Immature natural killer cell (primary cell): ENCODE measurements at regions not wholly inside any gene's neighbourhood (a gene's known extent, or its start where the extent isn't known, plus 50 kb on each side); places are given as distances from the start of the nearest gene placed in this dataset.

ENCODE experiments used
- DNase-seq, 3 donors: peaks; one replicate each; pipeline ENCODE4 v3.0.0; 2022; ENCODE audit warnings: mixed read lengths in 1 of 3
- H3K27ac Mint-ChIP-seq, 6 donors: one replicate each; pipeline ENCODE4 v1.8.0; 2020; ENCODE audit warnings: mixed read lengths in 6 of 6, mild to moderate bottlenecking in 5 of 6, inconsistent platforms in 4 of 6, moderate library complexity in 3 of 6
- H3K27me3 Mint-ChIP-seq, 3 donors: one replicate each; pipeline ENCODE4 v1.8.0; 2020 to 2021; ENCODE audit warnings: low read depth in 3 of 3, mild to moderate bottlenecking in 3 of 3, mixed read lengths in 3 of 3, moderate library complexity in 3 of 3, inconsistent platforms in 1 of 3
- H3K36me3 Mint-ChIP-seq, 3 donors: one replicate each; pipeline ENCODE4 v1.8.0; 2020; ENCODE audit warnings: mixed read lengths in 3 of 3, inconsistent platforms in 2 of 3, mild to moderate bottlenecking in 2 of 3
- H3K4me1 Mint-ChIP-seq, 2 donors: one replicate each; pipeline ENCODE4 v1.8.0; 2020; ENCODE audit warnings: inconsistent platforms in 2 of 2, mild to moderate bottlenecking in 2 of 2, mixed read lengths in 2 of 2, moderate library complexity in 1 of 2
- H3K4me3 Mint-ChIP-seq, 5 donors: one replicate each; pipeline ENCODE4 v1.8.0; 2020; ENCODE audit warnings: mild to moderate bottlenecking in 5 of 5, mixed read lengths in 5 of 5, inconsistent platforms in 3 of 5, moderate library complexity in 3 of 5
- H3K9me3 Mint-ChIP-seq, 6 donors: one replicate each; pipeline ENCODE4 v1.8.0; 2020; ENCODE audit warnings: mild to moderate bottlenecking in 6 of 6, mixed read lengths in 6 of 6, inconsistent platforms in 4 of 6, moderate library complexity in 3 of 6

DNA sequence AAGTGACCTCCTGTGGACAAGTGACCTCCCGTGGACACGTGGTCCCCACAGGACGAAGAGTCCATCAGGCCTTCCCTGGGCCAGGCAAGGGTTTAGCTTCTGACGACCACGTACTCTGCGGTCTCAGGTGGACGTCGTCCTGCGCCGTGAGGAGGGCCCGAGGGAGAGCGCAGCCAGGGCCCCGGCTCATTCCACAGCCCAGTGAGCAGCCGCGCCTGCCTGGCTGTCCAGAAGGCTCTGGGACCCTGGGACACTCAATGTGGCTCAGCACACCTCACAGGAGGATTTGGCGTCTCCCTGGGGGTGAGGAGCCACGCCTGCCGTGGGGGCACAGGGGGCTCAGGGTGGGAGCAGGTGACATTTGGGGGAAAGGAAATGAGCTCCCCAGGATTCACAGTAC is 64.4 kb upstream of the CFAP46 start:
- H3K27me3 Mint-ChIP-seq: peaks cover 0 to 2% (median 2%) of the 10 kb centered on the region in 3 donors
- no peaks in the 10 kb centered on the region for H3K36me3 Mint-ChIP-seq
- DNase-seq: no peak
- H3K27ac Mint-ChIP-seq: no peak overlapping the region
- H3K4me3 Mint-ChIP-seq: no peak overlapping the region
- H3K9me3 Mint-ChIP-seq: no peaks in the 10 kb centered on the region
- no peaks in the 10 kb centered on the region for H3K4me1 Mint-ChIP-seq

DNA sequence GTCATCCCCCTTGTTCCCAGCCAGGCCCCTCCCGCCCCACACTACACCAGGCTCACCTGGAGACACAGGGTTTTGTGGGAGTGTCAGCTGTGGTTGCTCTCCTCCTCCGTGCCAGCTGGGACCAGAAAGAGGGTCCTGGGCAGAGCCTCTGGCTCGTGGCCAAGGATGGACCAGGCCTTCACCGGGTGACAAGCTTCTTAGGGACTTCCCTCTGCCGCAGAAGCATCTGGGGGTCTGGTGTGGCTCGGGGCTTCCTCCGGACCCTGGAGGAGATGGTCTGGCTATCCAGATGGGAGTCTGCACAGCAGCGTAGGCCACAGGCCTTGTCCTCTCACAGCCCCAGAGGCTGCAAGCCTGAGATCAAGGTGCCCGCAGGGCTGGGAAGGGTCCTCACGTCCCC is 63.8 kb upstream of the CFAP46 start:
- Mint-ChIP-seq H3K27ac (no peak overlapping the region), H3K27me3 (peaks cover 2 to 4% (median 3%) of the 10 kb centered on the region in 3 donors)

DNA sequence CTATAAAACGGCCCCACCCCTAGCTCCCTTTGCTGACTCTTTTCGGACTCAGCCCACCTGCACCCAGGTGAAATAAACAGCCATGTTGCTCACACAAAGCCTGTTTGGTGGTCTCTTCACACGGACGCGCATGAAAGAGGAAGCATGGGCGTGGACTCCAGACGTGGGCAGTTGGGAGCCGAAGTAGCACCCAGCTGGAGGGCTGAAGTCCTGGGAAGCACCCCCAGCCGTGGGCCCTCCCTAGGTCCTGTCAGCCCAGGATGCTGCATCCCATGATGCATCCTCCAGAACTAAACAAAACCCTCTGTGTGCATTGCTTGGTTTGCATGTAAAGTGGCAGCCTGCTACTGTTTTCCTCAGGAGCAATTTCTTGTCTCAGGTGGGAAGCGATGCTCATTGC is 62.1 kb upstream of the CFAP46 start:
- Mint-ChIP-seq H3K4me3 (no peak overlapping the region), H3K27ac (no peak overlapping the region), H3K4me1 (no peaks in the 10 kb centered on the region), H3K27me3 (peaks cover 2 to 8% (median 3%) of the 10 kb centered on the region in 3 donors), H3K36me3 (no peaks in the 10 kb centered on the region), H3K9me3 (no peaks in the 10 kb centered on the region)
- DNase-seq: no peak

More for the DNA sequence above, 63.8 kb upstream of the CFAP46 start:
- Mint-ChIP-seq H3K9me3 (no peaks in the 10 kb centered on the region), H3K4me3 (no peak overlapping the region), H3K36me3 (no peaks in the 10 kb centered on the region), H3K4me1 (no peaks in the 10 kb centered on the region)
- no peak for DNase-seq

DNA sequence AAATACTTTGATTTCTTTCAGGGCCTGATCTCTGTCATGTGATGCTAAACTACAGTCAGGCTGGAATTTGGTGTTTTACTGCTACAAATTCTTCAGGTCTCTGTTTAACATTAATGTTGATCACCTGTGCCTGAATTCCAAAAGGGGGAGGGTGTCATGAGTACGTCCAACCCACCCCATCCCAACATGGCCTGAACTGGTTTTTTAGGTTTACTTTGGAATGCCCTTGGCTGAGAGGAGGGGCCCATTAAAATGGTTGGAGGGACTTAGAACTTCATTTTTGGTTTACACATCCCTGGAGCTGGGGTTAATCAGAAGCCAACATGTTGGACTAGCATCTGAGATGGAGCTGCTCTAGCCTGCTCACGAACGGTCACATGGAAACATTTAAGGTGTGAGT is 60.8 kb upstream of the CFAP46 start:
- Mint-ChIP-seq H3K4me1 (no peaks in the 10 kb centered on the region), H3K27ac (no peak overlapping the region), H3K9me3 (no peaks in the 10 kb centered on the region), H3K27me3 (peaks cover 2 to 8% (median 3%) of the 10 kb centered on the region in 3 donors), H3K4me3 (no peak overlapping the region), H3K36me3 (no peaks in the 10 kb centered on the region)
- no peak for DNase-seq

DNA sequence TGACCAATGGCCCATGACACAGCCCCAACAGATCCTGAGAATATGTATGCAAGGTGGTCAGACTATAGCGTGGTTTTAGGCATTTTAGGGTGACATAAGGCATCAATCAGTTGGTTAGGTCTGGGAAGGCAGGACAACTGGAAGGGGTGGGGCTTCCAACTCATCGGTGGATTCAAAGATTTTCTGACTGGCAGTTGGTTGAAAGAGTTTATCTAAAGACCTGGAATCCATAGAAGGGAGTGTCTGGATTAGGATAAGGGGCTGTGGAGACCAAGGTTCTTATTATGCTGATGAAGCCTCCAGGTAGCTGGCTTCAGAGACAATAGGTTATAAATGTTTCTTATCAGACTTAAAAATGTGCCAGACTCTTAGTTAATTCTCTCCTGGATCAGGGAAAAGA is 60.3 kb upstream of the CFAP46 start:
- Mint-ChIP-seq H3K27me3 (peaks cover 2 to 8% (median 3%) of the 10 kb centered on the region in 3 donors), H3K27ac (no peak overlapping the region), H3K9me3 (no peaks in the 10 kb centered on the region), H3K36me3 (no peaks in the 10 kb centered on the region), H3K4me1 (no peaks in the 10 kb centered on the region), H3K4me3 (no peak overlapping the region)
- no peak for DNase-seq

DNA sequence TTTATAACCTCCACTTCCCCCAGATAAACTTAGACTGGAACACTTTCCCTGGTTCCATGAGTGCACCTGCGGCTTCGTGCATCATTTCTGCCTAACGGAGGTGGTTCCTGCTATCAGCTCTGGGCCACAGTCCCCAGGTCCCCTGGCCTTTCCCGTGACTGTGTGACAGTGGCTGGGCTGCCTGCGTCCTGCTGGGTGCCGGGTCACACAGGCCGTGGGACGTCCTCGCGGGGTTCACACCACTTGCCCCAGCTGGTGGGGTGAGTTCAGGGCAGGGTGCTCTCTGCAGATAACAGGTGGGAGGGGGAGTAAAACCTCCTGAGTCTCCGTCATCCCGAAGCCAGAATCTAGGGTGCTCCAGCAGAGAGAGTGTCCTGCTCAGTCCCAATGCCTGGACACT is 58.7 kb upstream of the CFAP46 start:
- DNase-seq: no peak
- Mint-ChIP-seq H3K27ac (no peak overlapping the region), H3K4me3 (no peak overlapping the region), H3K27me3 (peaks cover 2 to 10% (median 3%) of the 10 kb centered on the region in 3 donors), H3K9me3 (no peaks in the 10 kb centered on the region), H3K4me1 (no peaks in the 10 kb centered on the region), H3K36me3 (no peaks in the 10 kb centered on the region)

DNA sequence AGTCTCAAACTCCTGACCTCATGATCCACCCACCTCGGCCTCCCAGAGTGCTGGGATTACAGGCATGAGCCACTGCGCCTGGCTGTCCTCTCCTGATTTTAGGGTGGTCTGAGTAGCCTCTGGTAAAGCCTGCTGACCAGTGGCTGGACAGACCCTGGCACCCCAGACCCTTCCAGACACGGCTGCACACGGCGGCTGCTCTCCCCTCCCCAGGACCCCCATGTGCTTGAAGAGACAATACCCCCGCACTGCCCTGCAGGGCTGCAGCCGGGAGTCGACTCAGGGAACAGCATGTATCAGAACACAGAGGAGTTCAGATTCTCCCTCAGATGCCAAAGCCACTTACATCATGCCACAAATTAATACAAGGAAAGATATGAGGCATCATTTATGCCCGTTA is 58.3 kb upstream of the CFAP46 start:
- Mint-ChIP-seq H3K36me3 (no peaks in the 10 kb centered on the region), H3K27ac (no peak overlapping the region), H3K4me3 (no peak overlapping the region), H3K9me3 (no peaks in the 10 kb centered on the region), H3K27me3 (peaks cover 2 to 10% (median 3%) of the 10 kb centered on the region in 3 donors), H3K4me1 (no peaks in the 10 kb centered on the region)
- no peak for DNase-seq

DNA sequence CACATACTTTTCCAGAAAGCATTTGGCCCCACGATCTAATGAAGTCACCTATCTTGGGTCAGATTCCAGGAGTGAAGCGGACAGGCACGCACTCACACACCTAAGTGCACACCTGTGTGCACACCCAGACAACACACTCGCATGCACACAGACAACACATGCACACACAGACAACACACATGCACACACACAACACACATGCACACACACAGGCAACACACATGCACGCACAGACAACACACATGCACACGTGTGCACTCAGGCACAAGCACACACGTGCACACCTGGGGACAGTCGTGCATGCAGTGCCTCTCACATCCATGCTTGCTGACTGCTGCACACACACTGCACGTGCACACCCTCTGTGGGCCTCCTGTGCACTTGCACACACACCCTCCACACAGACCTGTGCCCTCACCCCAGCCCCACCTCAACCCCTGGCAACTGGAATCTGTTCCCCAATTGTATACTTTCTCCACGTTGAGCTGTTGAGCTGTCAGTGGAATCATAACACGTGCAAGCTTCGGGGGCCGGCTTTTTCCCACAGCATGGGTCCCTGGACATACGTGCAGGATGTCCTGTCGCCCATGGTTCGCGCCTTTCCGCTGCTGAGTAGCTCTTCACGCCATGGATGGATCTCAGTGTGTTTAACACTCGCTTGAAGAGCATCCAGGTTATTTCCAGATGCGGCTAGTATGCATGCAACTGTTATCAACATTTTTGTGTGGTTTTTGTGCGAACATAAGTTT is 55.3 kb upstream of the CFAP46 start:
- no peaks in the 10 kb centered on the region for H3K36me3 Mint-ChIP-seq
- no peak for DNase-seq
- peaks cover 3 to 8% (median 4%) of the 10 kb centered on the region in 3 donors for H3K27me3 Mint-ChIP-seq
- H3K4me1 Mint-ChIP-seq: no peaks in the 10 kb centered on the region
- H3K27ac Mint-ChIP-seq: no peak overlapping the region
- H3K9me3 Mint-ChIP-seq: no peaks in the 10 kb centered on the region
- no peak overlapping the region for H3K4me3 Mint-ChIP-seq

DNA sequence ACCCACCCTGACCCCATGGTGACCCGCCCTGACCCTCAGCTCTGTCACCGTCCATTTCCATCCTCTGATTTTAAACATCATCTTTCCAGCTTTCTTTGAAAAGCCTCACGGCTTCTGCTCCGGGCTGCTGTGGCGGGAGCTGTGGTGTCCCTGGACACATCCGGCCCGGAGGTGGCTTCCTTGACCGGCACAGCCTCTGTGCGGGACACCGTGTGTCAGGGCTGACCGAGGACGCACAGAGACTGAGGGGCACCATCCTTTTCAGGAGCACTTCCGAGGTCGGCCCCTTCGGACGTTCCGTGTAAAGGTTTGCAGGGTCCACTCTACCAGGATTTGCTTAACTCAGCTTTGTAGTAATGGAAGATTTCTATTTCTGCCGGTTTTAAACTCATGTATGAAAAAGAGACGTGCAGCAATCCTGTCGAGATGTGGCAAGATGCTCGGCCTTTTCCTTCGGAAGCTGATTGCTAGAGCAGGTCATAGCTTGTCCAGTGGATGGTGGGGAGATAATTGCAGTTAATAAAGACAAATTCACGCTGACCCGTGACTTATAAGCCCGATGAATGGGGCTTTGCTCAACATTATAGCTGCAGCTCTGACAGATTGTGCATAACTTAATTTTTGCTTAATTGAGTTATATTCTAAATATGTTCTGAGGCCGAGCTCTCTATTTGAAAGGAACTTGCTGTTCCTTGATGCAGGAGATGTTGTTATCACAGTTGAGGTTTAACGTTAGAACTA is 54.4 kb upstream of the CFAP46 start:
- H3K27me3 Mint-ChIP-seq: peaks cover 2 to 8% (median 2%) of the 10 kb centered on the region in 3 donors
- no peaks in the 10 kb centered on the region for H3K36me3 Mint-ChIP-seq
- H3K4me1 Mint-ChIP-seq: no peaks in the 10 kb centered on the region
- DNase-seq: no peak
- no peak overlapping the region for H3K27ac Mint-ChIP-seq
- H3K4me3 Mint-ChIP-seq: no peak overlapping the region
- no peaks in the 10 kb centered on the region for H3K9me3 Mint-ChIP-seq

DNA sequence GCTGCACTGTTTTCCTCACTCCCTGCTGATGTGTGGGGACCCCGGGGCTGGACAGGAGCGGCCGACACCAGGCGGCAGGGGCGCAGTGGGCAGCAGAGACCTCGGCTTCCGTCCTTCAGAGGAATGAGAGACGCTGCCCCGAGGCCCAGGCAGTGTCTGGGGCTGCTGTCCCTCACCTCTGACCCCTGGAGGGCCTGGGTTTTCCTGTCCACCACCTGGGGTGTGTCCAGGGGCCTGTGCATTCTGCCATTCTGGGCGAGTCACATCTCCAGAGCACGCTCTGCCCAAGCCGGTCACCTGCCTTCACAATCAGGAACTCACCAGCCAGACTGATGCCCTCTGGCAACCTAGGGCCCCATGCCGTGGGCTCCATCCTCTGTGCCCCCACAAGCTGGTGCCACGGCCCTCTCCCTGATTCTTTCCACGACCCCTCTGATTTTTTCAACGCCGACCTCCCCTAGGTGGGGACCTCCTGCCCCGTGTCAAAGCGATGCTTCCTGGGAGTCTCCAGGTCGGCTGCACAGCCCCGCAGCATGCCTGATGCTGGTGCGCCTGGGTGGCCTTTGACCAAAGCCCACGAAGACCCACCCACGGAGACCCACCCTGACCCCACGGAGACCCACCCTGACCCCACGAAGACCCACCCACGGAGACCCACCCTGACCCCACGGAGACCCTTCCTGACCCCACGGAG is 53.7 kb upstream of the CFAP46 start:
- H3K9me3 Mint-ChIP-seq: no peaks in the 10 kb centered on the region
- no peaks in the 10 kb centered on the region for H3K4me1 Mint-ChIP-seq
- no peaks in the 10 kb centered on the region for H3K36me3 Mint-ChIP-seq
- H3K27me3 Mint-ChIP-seq: peaks cover 0 to 6% (median 2%) of the 10 kb centered on the region in 3 donors
- DNase-seq: no peak
- no peak overlapping the region for H3K4me3 Mint-ChIP-seq
- no peak overlapping the region for H3K27ac Mint-ChIP-seq

DNA sequence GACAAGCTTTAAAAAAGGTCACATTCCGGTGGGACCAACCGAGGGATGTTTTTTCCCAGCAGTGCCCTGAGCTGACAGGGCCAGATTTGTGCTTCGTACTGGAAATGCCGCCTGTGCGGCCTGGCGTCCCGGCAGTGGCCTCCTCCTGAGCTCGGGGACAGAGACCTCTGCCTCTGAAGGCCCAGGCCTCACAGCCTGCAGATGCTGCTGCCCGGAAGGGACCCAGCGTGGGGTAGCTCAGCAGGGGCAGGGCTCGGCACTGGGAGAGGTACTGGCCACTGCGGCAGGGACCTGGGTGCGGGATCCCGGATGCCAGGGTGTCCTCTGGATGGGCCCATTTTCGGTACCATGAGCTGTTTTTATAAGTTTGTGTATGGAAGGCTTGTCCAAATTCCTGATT is 52.4 kb upstream of the CFAP46 start:
- H3K27me3 Mint-ChIP-seq: peaks cover 0 to 3% (median 2%) of the 10 kb centered on the region in 3 donors

DNA sequence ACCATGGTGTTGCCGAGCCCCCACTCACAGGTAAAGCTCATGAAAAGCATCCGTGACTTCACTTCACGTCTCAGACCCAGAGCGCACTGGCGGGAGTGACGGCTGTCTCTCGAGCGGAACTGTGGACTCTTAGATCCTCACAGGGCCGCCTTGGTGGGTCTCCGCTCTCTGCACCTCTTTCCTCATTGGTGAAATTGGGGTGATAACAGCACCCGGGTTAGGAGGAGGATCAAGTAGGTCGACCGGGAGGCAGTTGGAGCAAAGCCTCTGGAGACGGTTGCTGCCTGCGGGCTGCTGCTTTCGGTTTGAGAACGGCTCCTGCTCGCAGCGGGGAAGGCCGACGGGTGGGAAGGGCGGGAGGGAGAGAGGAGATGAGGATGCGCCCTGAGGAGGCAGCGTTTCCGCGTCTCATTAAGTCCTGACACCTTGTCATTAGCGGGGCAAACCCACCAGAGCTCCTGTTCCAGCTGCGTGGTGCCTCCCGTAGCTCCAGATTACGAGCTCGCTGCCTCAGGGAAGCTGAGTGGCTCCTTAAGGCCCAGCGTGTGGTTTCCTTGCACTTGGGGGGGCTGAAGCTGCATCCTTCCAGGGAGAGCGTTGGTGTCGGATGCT is 51.9 kb upstream of the CFAP46 start:
- Mint-ChIP-seq H3K27me3 (peaks cover 0 to 4% (median 2%) of the 10 kb centered on the region in 3 donors), H3K4me3 (no peak overlapping the region), H3K4me1 (no peaks in the 10 kb centered on the region), H3K36me3 (no peaks in the 10 kb centered on the region), H3K27ac (no peak overlapping the region), H3K9me3 (no peaks in the 10 kb centered on the region)
- DNase-seq: no peak

More for the DNA sequence above, 52.4 kb upstream of the CFAP46 start:
- Mint-ChIP-seq H3K9me3 (no peaks in the 10 kb centered on the region), H3K36me3 (no peaks in the 10 kb centered on the region), H3K4me1 (no peaks in the 10 kb centered on the region), H3K4me3 (no peak overlapping the region), H3K27ac (no peak overlapping the region)
- DNase-seq: no peak

DNA sequence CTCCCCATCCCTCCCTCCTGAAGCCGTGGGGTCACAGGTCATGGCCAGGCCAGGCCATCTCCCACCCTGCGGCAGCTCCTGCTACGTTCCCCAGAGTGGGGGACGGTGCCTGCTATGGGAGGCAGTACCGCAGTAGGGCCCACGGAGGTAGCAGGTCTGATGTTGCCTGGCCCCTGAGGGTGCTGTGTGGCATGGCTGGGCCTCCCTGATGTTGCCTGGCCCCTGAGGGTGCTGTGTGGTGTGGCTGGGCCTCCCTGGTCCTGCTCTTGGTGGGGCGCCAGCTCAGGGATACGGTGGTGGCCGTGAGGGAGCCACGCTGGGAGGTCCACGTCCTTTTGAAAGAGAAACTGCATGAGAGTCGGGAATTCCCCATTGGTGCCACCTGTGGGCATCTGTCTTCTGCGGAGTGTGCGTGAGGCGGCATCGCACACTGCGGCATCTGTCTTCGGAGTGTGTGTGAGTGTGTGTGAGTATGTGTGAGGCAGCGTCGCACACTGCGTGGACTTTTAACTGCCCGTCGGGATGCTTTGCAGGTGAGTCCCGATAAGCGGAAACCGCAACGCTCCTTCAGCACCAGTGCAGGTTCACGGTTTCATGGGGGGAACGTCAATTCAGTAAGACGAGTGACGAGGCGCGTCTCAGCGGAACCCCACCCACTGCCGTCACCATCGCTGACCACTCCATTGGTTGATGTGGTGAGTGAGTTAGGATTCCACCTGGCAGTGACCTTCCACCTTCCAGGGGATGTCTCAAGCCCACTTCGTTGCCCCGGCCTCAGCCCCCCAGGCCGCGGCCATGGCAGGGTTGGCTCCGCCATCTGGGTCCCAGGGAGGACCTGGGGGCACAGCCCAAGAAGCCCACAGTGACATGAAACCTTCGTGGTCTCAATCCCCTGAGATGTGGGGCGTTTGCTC is 51.2 kb upstream of the CFAP46 start:
- no peak overlapping the region for H3K27ac Mint-ChIP-seq
- DNase-seq: no peak
- no peaks in the 10 kb centered on the region for H3K36me3 Mint-ChIP-seq
- H3K4me1 Mint-ChIP-seq: no peaks in the 10 kb centered on the region
- H3K4me3 Mint-ChIP-seq: no peak overlapping the region
- no peaks in the 10 kb centered on the region for H3K9me3 Mint-ChIP-seq
- peaks cover 0 to 4% (median 2%) of the 10 kb centered on the region in 3 donors for H3K27me3 Mint-ChIP-seq
